A673 (cell line): ENCODE measurements at regions not wholly inside any gene's neighbourhood (a gene's known extent, or its start where the extent isn't known, plus 50 kb on each side); places are given as distances from the start of the nearest gene placed in this dataset.

Source experiments
- BruUV-seq: library from RNA; stranded (reverse); fragments of 400-500 nt; replicated peaks from 2 replicates; lab custom pipeline; 2021; lab: Mats Ljungman, UMichigan
- CTCF ChIA-PET: fragments of 300-600 bp; sonication (Branson Sonifier 250); formaldehyde crosslinking; loops from one replicate; lab custom pipeline; 2022; ENCODE audit warnings: antibody characterized with exemption; lab: Charles Lee
- POLR2A ChIA-PET: fragments of 300-600 bp; sonication (Branson Sonifier 250); formaldehyde crosslinking; loops from one replicate; lab custom pipeline; 2022; ENCODE audit warnings: antibody characterized with exemption; ENCODE audit not compliant: low non-redundant PET; lab: Charles Lee
- DNase-seq: peaks from one replicate; pipeline ENCODE4 v3.0.0-alpha.2; 2015; ENCODE audit warnings: low spot score
- H3K27ac ChIP-seq: fragments of 200-600 bp; sonication (generic); 2 replicates; pipeline ENCODE4 v1.5.1; 2016; ENCODE audit warnings: mixed run types, low read depth, mild to moderate bottlenecking, mixed read lengths, antibody characterized with exemption, low read length; ENCODE audit not compliant: poor library complexity, severe bottlenecking
- H3K27me3 ChIP-seq: fragments of 200-600 bp; sonication (generic); replicated peaks from 2 replicates; pipeline ENCODE4 v1.6.1; 2017; ENCODE audit warnings: mixed run types, low read depth, mild to moderate bottlenecking, mixed read lengths, antibody characterized with exemption, low read length; ENCODE audit not compliant: insufficient read depth, poor library complexity
- H3K36me3 ChIP-seq: fragments of 200-600 bp; sonication (generic); 2 replicates; pipeline ENCODE4 v1.6.1; 2016; ENCODE audit warnings: mixed run types, mild to moderate bottlenecking, mixed read lengths, antibody characterized with exemption, low read length; ENCODE audit not compliant: insufficient read depth, poor library complexity, severe bottlenecking
- H3K4me1 ChIP-seq: fragments of 200-600 bp; sonication (generic); 2 replicates; pipeline ENCODE4 v1.6.1; 2017; ENCODE audit warnings: mixed run types, mild to moderate bottlenecking, mixed read lengths, antibody characterized with exemption, low read length; ENCODE audit not compliant: insufficient read depth, poor library complexity, severe bottlenecking
- H3K4me3 ChIP-seq: fragments of 200-600 bp; sonication (generic); 2 replicates; pipeline ENCODE4 v1.5.1; 2016; ENCODE audit warnings: low read depth, mixed run types, mild to moderate bottlenecking, mixed read lengths, low read length; ENCODE audit not compliant: poor library complexity, severe bottlenecking
- H3K9me3 ChIP-seq: fragments of 200-600 bp; sonication (generic); 2 replicates; pipeline ENCODE4 v1.6.1; 2016; ENCODE audit warnings: mixed run types, low read depth, mild to moderate bottlenecking, mixed read lengths, antibody characterized with exemption, low read length; ENCODE audit not compliant: poor library complexity, severe bottlenecking
- EZH2 ChIP-seq: fragments of 200-600 bp; sonication (generic); IDR thresholded peaks from 2 replicates; pipeline ENCODE4 v1.6.1; 2017; ENCODE audit warnings: borderline replicate concordance, low read depth, mild to moderate bottlenecking, mixed read lengths, antibody characterized with exemption, low read length; ENCODE audit not compliant: poor library complexity, severe bottlenecking
- intact Hi-C: fragments of 100-400 bp; cut with micrococcal nuclease; formaldehyde crosslinking; loops from one replicate; pipeline ENCODE4 v1.10.0; 2022; ENCODE audit not compliant: unreplicated experiment
- TF ChIP-seq, protein P1 (sequence below): fragments of 300-800, 200-600 bp; sonication (generic); conservative IDR thresholded peaks from 2 replicates; pipeline ENCODE4 v1.5.1; 2017; ENCODE audit warnings: low read depth, mild to moderate bottlenecking, antibody characterized with exemption, low read length, moderate library complexity, mixed read lengths

DNA sequence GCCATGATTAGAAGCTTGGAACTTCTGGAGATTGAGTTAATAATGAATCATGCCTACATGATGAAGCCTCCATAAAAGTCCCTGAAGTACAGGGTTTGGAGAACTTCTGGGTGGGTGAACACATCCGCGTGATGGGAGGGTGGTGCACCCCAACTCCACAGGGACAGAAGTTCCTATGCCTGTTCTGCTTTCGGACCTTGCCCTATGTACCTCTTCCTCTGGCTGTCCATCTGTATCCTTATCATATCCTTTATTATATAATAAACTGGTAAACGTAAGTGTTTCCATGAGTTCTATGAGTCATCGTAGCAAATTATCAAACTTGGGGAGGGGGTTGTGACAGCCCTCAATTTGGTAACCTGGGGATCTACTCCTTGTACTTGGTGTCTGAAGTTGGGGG, 60.2 kb downstream of the ADM start:
- no peak overlapping the region for H3K4me3 ChIP-seq
- no peaks in the 10 kb centered on the region for H3K9me3 ChIP-seq
- no TSS peak for BruUV-seq
- no peak for DNase-seq
- H3K27me3 ChIP-seq = no peaks in the 10 kb centered on the region
- H3K4me1 ChIP-seq = no peaks in the 10 kb centered on the region
- CTCF ChIA-PET = no interaction called here
- POLR2A ChIA-PET = no interaction called here
- TF ChIP-seq, protein P1, sequence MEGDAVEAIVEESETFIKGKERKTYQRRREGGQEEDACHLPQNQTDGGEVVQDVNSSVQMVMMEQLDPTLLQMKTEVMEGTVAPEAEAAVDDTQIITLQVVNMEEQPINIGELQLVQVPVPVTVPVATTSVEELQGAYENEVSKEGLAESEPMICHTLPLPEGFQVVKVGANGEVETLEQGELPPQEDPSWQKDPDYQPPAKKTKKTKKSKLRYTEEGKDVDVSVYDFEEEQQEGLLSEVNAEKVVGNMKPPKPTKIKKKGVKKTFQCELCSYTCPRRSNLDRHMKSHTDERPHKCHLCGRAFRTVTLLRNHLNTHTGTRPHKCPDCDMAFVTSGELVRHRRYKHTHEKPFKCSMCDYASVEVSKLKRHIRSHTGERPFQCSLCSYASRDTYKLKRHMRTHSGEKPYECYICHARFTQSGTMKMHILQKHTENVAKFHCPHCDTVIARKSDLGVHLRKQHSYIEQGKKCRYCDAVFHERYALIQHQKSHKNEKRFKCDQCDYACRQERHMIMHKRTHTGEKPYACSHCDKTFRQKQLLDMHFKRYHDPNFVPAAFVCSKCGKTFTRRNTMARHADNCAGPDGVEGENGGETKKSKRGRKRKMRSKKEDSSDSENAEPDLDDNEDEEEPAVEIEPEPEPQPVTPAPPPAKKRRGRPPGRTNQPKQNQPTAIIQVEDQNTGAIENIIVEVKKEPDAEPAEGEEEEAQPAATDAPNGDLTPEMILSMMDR = no peak
- TF ChIP-seq EZH2 = no peak
- no peaks in the 10 kb centered on the region for H3K36me3 ChIP-seq
- intact Hi-C loops = no loop called here
- H3K27ac ChIP-seq = no peak overlapping the region

DNA sequence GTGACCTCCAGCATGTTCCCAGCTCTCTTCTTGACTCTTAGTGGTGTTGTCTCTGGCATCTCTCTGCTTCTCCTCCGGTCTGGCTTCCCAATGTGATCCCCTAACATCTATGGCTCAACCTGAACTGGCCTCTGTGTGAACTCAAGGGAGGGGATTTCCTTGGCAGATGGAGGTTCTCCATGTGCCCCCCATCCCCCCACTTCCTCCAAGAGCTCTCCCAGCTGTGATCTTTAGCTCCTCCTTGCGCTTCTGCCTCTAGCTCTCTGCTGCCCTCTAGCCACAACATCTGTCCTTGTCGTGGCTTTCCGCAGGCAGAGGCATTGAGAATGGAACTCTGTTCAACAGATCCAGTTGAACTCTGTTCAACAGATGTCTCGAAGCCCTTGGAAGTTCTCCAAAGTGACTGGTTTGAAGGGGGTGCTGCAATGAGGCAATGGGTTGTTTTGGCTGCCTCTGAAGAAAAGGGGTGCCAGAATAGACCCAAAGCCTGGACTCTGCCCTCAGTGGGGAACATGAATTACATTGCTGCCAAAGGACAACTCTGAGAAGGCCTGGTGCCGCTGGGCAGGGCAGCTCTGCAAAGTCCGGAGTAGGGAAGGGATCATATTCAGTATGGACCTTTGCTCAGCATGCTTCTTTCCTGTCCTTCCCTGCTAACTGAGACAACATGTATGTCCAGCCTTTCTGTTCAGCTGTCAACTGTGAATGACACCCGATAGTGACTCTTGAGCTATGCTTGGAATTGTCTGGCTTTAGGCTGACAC, 61.9 kb downstream of the ADM start:
- H3K9me3 ChIP-seq = no peaks in the 10 kb centered on the region
- POLR2A ChIA-PET = interaction anchor here (0.6 kb wide), 1 partner anchor 43 kb away, joined by 3 read pairs; no protein-coding TSS in a partner anchor
- DNase-seq = peak; percentile 91
- CTCF ChIA-PET = interaction anchor here (0.5 to 1.5 kb wide), 8 partner anchors 10 to 185 kb away, joined by 3 to 5 read pairs (median 4); no protein-coding TSS in a partner anchor
- BruUV-seq = no TSS peak
- no peak overlapping the region for H3K27ac ChIP-seq
- no peak overlapping the region for H3K4me3 ChIP-seq
- no peaks in the 10 kb centered on the region for H3K27me3 ChIP-seq
- intact Hi-C loops = no loop called here
- no peaks in the 10 kb centered on the region for H3K36me3 ChIP-seq
- no peaks in the 10 kb centered on the region for H3K4me1 ChIP-seq
- TF ChIP-seq, protein P1 = peak; percentile 86
- TF ChIP-seq EZH2 = no peak

DNA sequence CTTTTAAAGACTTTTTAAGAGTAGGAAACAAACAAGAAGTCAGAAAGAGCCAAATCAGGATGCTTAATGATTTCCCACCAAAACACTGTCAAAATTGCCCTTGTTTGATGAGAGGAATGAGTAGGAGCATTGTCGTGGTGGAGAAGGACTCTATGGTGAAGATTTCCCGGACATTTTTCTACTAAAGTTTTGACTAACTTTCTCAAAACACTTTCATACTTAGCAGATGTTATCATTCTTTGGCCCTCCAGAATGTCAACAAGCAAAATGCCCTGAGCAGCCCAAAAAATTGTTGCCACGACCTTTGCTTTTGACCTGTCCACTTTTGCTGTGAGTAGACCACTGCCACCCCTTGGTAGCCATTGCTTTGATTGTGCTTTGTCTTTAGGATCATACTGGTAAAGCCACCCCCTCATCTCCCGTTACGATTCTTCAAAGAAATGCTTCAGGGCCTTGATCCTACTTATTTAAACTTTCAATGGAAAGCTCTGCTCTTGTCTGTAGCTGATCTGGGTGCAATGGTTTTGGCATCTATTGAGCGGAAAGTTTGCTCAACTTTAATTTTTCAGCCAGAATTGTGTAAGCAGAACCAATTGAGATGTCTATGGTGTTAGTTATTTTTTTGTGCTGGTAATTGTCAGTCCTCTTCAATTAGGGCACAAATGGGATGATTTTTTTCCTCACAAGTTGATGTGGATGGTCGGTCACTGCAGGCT, 67.2 kb downstream of the ADM start:
- ChIA-PET CTCF (no interaction called here), POLR2A (interaction anchor here (0.6 kb wide), 1 partner anchor 564 kb away, joined by 3 read pairs; no protein-coding TSS in a partner anchor)
- Histone ChIP-seq H3K36me3 (no peaks in the 10 kb centered on the region), H3K27me3 (no peaks in the 10 kb centered on the region), H3K4me1 (no peaks in the 10 kb centered on the region), H3K9me3 (no peaks in the 10 kb centered on the region), H3K27ac (no peak overlapping the region), H3K4me3 (no peak overlapping the region)
- DNase-seq = no peak
- TF ChIP-seq, protein P1 = no peak
- TF ChIP-seq EZH2 = no peak
- no TSS peak for BruUV-seq
- intact Hi-C loops = no loop called here
